Mucosa of rectum (tissue), 2 donors: ENCODE measurements at regions not wholly inside any gene's neighbourhood (a gene's known extent, or its start where the extent isn't known, plus 50 kb on each side); places are given as distances from the start of the nearest gene placed in this dataset.

ENCODE experiments used
- H3K27ac ChIP-seq, 2 donors: one replicate each; pipeline ENCODE4 v1.7.0; 2013; ENCODE audit warnings: inconsistent platforms in 2 of 2, low read depth in 2 of 2, low read length in 2 of 2
- H3K27me3 ChIP-seq, 2 donors: one replicate each; pipeline ENCODE4 v1.7.0; 2013; ENCODE audit warnings: low read length in 2 of 2; ENCODE audit not compliant: control insufficient read depth in 2 of 2, insufficient read depth in 2 of 2
- H3K36me3 ChIP-seq, 2 donors: one replicate each; pipeline ENCODE4 v1.7.0; 2013; ENCODE audit warnings: low read length in 2 of 2; ENCODE audit not compliant: control insufficient read depth in 2 of 2, insufficient read depth in 2 of 2
- H3K4me1 ChIP-seq, 2 donors: one replicate each; pipeline ENCODE4 v1.7.0; 2013; ENCODE audit warnings: low read length in 2 of 2, mild to moderate bottlenecking in 1 of 2; ENCODE audit not compliant: control insufficient read depth in 2 of 2, insufficient read depth in 2 of 2
- H3K4me3 ChIP-seq, 2 donors: one replicate each; pipeline ENCODE4 v1.7.0; 2013; ENCODE audit warnings: low read length in 2 of 2
- H3K9ac ChIP-seq, 2 donors: one replicate each; pipeline ENCODE4 v1.7.0; 2013; ENCODE audit warnings: low read length in 2 of 2, low read depth in 1 of 2, mild to moderate bottlenecking in 1 of 2
- H3K9me3 ChIP-seq, 2 donors: one replicate each; pipeline ENCODE4 v1.7.0; 2013; ENCODE audit warnings: low read length in 2 of 2; ENCODE audit not compliant: control insufficient read depth in 2 of 2
- donor health status: healthy.
- donor health status: Normal muscosa, but diverticular disease.

DNA sequence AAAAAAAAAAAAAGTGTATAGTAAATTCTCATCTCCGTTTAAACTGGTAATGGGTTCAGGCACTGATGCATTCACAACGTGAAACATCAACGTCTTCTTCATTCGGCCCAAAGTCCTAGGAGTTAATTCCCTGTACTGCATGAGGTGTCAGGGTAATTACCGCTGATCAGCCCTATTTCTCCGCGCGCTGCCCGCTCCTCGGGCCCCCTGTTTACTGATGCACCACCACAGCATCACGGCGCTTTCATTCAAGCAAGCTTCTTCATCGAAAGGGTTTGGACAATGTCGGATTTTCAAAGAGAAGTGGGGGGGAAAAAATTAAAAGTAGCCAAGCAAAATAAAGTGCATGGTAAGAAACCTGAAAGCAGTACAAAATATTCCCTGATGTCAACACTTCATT lies 352.0 kb upstream of the POU3F3 start:
- no peaks in the 10 kb centered on the region for H3K36me3 ChIP-seq
- H3K9me3 ChIP-seq = no peaks in the 10 kb centered on the region
- H3K27ac ChIP-seq = no peak overlapping the region
- H3K27me3 ChIP-seq = no peaks in the 10 kb centered on the region
- H3K4me3 ChIP-seq = no peak overlapping the region
- no peak overlapping the region for H3K9ac ChIP-seq
- H3K4me1 ChIP-seq = no peaks in the 10 kb centered on the region

DNA sequence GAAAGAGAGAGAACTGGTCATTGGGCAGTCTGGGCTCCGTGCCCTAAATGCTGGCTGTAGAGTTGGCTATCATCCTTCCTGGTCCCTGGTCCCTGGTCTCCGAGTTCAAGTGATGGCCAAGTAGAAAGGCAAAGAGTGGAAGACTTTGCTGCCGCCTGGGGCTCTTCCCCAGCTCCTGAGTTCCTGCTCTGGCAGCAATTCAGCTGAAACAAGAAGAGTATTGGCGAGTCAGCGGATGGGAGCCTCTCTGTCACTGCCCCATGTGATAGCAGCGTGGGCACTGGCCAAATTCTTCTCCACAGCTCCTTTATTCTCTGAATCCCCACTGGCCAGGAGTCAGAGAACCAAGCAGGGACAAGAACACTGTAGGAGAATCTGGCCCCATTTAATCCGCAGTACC lies 351.0 kb upstream of the POU3F3 start:
- Histone ChIP-seq H3K9me3 (no peaks in the 10 kb centered on the region), H3K36me3 (no peaks in the 10 kb centered on the region), H3K27ac (no peak overlapping the region), H3K4me3 (no peak overlapping the region), H3K4me1 (no peaks in the 10 kb centered on the region), H3K27me3 (no peaks in the 10 kb centered on the region), H3K9ac (no peak overlapping the region)

DNA sequence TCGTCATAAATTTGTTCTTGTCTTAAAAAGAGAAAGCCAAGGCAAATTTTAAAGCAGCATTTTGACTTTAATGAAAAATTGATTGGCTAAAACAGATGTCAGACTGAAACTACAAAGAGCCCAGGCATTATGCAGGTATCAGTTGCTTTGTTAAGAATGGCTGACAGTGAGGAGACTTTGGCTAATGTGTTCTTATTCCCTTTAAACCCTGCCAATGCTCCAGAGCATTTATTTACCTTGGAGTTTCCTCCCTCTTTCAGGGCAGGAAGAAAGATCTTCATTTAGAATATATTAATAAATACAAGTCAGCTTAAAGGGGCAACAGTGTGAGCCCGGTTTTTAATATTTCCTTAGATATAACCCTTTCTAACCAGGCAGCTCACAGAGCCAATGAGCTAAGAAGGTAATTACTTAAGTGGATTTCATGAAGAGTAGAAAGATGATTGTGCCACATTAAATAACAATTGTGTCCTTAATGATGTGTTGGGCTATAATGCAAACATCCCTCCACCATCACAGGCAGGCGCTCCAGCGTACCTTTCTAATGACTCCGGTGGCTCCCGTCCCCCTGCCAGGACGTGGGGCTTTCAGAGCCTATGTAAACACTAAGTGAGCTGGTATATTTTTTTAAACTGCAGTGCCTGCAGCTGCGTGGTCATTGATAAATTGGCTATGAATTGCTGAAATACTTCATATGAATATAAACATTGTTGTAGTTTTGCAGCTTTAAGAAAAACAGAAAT lies 349.4 kb upstream of the POU3F3 start:
- H3K9me3 ChIP-seq = no peaks in the 10 kb centered on the region
- H3K4me3 ChIP-seq = no peak overlapping the region
- H3K27ac ChIP-seq = no peak overlapping the region
- H3K9ac ChIP-seq = no peak overlapping the region
- no peaks in the 10 kb centered on the region for H3K27me3 ChIP-seq
- no peaks in the 10 kb centered on the region for H3K4me1 ChIP-seq
- H3K36me3 ChIP-seq = no peaks in the 10 kb centered on the region

DNA sequence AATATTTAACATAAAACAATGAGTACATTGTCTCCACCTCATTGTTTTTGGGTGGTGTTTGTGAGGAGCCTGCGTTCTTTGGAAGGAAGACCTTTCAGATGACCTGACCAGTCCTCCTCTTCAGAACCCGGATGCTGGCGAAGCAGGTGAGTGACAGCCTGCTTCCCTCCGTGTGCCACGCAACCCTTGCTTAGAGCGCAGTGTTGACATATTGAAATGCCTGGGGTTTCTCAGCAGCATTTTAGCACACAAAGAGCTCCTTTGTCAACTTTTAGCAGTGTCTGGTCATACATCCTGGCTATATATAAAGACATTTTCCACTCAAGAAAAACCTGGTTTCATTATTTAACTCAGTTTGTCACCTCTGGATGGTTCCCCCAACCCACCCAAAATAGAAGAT lies 335.7 kb upstream of the POU3F3 start:
- H3K27ac ChIP-seq = no peak overlapping the region
- H3K4me1 ChIP-seq = no peaks in the 10 kb centered on the region
- H3K9ac ChIP-seq = no peak overlapping the region
- H3K9me3 ChIP-seq = no peaks in the 10 kb centered on the region
- H3K4me3 ChIP-seq = no peak overlapping the region
- no peaks in the 10 kb centered on the region for H3K27me3 ChIP-seq
- H3K36me3 ChIP-seq = no peaks in the 10 kb centered on the region

DNA sequence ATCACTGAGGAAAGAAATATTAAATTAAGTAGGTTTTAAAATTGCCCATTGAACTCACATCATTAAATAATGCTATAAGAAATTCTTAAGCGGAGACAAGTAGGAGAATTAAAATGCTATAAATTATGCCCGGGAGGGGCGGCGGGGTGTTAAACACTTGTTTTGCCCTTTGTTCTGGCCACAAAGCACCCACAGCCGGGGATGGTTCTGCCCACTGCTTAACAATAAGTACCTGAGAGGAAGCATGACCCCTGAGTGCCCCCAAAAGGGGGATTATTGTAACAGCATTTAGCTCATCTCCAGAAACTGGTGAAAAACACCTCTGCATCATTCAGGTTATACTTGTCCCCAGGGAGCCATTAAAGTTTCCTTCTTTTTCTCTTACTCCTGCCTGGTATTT lies 332.7 kb upstream of the POU3F3 start:
- H3K9ac ChIP-seq = no peak overlapping the region
- no peaks in the 10 kb centered on the region for H3K9me3 ChIP-seq
- no peaks in the 10 kb centered on the region for H3K27me3 ChIP-seq

DNA sequence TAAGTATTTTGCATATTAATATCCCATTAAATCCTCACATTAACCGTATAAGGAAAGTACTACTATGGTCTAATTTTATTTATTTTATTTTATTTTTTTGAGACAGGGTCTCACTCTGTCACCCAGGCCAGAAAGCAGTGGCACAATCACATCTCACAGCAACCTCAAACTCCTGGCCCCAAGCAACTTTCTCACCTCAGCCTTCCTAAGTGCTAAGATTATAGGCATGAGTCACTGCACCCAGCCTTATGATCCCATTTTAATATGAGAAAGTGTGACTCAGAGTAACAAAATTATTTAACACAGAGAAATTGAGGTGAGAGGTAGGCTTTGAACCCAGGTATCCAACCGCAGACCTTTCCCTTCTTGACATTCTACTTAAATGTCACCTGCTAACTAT lies 330.0 kb upstream of the POU3F3 start:
- Histone ChIP-seq H3K27ac (no peak overlapping the region), H3K9ac (no peak overlapping the region), H3K4me1 (no peaks in the 10 kb centered on the region), H3K4me3 (no peak overlapping the region), H3K9me3 (no peaks in the 10 kb centered on the region), H3K36me3 (no peaks in the 10 kb centered on the region), H3K27me3 (no peaks in the 10 kb centered on the region)

More for the DNA sequence above, 332.7 kb upstream of the POU3F3 start:
- Histone ChIP-seq H3K4me3 (no peak overlapping the region), H3K36me3 (no peaks in the 10 kb centered on the region), H3K4me1 (no peaks in the 10 kb centered on the region), H3K27ac (no peak overlapping the region)

DNA sequence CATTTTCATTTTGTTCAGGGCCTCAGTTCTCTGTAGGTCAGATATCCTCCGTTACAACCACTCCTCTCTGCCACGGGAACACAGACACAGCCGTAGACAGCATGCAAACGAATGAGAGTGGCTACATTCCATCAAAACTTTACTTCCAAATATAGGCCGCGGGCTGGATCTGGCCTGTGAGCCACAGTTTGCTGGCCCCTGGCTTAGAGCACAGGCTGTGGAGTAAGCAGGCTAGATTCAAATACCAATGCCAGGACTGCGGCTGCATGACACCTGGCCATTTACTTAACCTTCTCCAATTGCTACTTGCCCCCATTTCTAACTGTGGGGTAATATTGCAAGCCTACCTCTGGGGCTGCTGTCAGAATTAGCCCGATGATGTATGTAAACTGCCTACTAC lies 325.8 kb upstream of the POU3F3 start:
- H3K36me3 ChIP-seq = no peaks in the 10 kb centered on the region
- no peak overlapping the region for H3K27ac ChIP-seq
- H3K27me3 ChIP-seq = no peaks in the 10 kb centered on the region
- H3K9me3 ChIP-seq = no peaks in the 10 kb centered on the region
- no peaks in the 10 kb centered on the region for H3K4me1 ChIP-seq
- no peak overlapping the region for H3K9ac ChIP-seq
- H3K4me3 ChIP-seq = no peak overlapping the region

DNA sequence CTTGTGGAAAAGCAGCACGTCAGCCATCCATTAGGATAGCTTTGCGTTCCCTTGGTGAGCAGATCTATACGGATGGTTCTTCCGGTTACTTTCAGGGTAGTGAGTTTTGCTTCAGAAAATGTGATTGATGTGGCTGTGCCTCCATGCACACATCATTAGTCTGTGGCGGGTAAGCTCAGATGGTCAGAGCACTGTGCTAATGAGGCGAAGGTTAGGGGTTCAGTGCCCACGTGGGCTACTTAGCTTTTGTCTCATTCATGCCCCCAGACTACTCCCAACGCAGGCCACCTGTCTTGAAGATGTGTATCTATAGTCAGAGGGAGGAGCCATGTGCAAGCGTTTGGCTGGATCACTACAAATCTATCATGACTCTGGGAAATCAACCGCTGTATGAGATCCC lies 322.8 kb upstream of the POU3F3 start:
- Histone ChIP-seq H3K27me3 (no peaks in the 10 kb centered on the region), H3K36me3 (no peaks in the 10 kb centered on the region), H3K4me1 (no peaks in the 10 kb centered on the region), H3K4me3 (no peak overlapping the region), H3K9me3 (no peaks in the 10 kb centered on the region), H3K27ac (no peak overlapping the region), H3K9ac (no peak overlapping the region)

DNA sequence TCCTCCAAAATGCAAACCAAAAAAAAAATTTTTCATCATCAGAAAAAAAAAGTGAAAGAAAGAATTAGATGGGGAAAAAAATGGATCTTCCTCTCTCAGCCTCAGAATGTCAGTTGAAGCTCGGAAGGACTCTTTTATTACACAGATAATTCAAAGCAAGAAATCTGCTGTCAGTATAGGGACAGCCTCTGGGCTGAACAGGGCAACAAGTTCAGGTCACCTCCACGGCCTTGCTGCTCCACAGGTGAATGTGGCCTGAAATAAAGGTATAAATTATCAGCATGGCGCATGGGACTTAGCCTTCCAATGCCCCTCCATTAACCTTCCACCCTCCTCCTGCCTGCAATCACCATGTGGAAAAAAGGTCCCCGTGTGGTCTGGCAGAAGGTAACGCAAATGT lies 316.8 kb upstream of the POU3F3 start:
- H3K9ac ChIP-seq = no peak overlapping the region
- no peaks in the 10 kb centered on the region for H3K36me3 ChIP-seq
- H3K27ac ChIP-seq = no peak overlapping the region
- H3K4me3 ChIP-seq = no peak overlapping the region
- no peaks in the 10 kb centered on the region for H3K27me3 ChIP-seq
- no peaks in the 10 kb centered on the region for H3K4me1 ChIP-seq
- no peaks in the 10 kb centered on the region for H3K9me3 ChIP-seq

DNA sequence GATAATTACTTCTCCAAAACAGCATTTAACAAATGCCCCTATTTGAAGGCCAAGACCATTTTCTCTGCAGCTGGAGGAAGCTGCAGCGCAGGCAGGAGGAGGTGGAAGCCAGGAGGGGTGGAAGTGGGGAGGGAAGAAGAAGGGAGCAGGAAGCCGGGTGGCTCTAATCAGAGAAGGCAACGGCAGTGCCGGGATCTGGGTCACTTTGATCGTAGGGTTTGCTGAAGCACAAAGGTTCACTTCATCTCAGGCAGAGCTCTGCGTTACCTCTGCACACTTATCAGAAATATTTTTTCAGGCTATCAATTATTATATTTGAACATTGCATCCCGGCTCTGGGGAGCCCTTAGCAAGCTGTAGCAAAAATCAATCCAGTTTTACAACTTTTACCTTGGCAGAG lies 315.8 kb upstream of the POU3F3 start:
- Histone ChIP-seq H3K4me1 (no peaks in the 10 kb centered on the region), H3K36me3 (no peaks in the 10 kb centered on the region), H3K4me3 (no peak overlapping the region), H3K9me3 (no peaks in the 10 kb centered on the region), H3K27ac (no peak overlapping the region), H3K27me3 (no peaks in the 10 kb centered on the region), H3K9ac (no peak overlapping the region)

DNA sequence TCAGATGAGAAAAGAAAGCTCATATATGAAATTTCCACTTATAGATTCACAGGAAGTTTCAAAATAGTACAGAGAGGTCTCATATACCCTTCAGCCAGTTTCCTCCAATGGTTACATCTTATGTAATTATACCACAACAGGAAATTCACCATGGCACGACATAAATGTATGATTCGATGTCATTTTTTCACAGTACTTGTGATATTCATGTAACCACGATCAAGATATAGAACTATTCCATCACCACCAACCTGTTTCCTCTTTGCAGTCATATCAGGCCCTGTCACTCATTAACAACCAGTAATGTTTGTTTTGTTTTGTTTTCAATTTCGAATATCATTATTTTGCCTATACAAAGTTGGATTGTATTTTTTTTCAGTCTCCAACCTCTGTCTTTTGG lies 314.3 kb upstream of the POU3F3 start:
- Histone ChIP-seq H3K36me3 (no peaks in the 10 kb centered on the region), H3K27me3 (no peaks in the 10 kb centered on the region), H3K9me3 (no peaks in the 10 kb centered on the region), H3K4me1 (no peaks in the 10 kb centered on the region), H3K27ac (no peak overlapping the region), H3K4me3 (no peak overlapping the region), H3K9ac (no peak overlapping the region)
